ENCODE measurements at regions not wholly inside any gene's neighbourhood (a gene's known extent, or its start where the extent isn't known, plus 50 kb on each side); places are given as distances from the start of the nearest gene placed in this dataset.
"Not testable (repeated sequence)": the region's sequence is repeated elsewhere in the genome, so short reads cannot be mapped to it uniquely, and the experiment has no call there.

- DNase-seq = no peak
Observed at GRCh38 chr18:57915248-57915647, 112.1 kb upstream of the ATP8B1 start.

GRCh38 chr18:57913686-57914085 lies 110.6 kb upstream of the ATP8B1 start:
- no peak for DNase-seq

- DNase-seq = no peak
Observed at GRCh38 chr18:57910817-57911216, 107.7 kb upstream of the ATP8B1 start.

DNA sequence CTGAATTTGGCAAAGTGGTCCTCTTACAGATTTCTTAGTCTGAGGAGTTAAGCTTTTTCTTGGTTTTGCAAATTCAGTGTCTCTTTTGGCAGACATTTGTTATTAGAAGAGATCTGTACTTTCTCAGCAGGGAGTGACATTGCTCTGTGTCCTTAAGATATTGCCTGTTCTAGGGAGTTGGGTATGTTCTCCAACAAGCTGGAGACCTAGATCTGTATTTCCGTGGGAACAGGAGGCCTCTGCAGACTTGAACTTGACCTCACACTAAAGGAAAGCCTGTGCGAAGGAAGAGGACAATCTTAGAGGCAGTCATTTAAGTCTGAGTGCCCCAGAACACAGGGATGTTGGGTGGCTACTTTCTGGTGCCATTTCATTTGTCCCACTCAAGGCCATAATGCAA lies 107.0 kb upstream of the ATP8B1 start:
- no peak for DNase-seq

- no peak for DNase-seq
Observed at GRCh38 chr18:57909620-57910019, 106.5 kb upstream of the ATP8B1 start.

DNA sequence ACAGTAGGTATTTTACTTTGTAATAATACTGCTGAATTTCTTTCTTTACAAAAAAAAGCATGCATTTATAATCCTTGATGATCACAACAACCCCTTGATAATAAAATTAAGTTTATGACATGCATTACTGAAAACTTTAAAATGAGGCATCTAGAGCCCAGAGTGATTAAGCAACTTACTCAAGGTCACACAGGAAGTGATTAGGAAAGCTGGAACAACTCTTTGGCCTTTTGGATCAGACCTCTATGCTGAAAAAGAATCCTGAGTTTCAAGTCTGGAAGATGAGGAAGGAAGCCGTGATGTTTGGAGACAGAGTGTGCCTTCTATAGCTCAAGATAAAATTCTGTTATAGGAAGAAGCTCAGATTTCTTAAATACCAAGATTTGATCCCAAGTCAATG lies 105.0 kb upstream of the ATP8B1 start:
- DNase-seq = no peak

GRCh38 chr18:57907550-57907949 lies 104.4 kb upstream of the ATP8B1 start:
- no peak for DNase-seq

- DNase-seq = no peak
Observed at GRCh38 chr18:57906852-57907251, 103.7 kb upstream of the ATP8B1 start.

- DNase-seq = no peak
Observed at GRCh38 chr18:57904535-57904934, 101.4 kb upstream of the ATP8B1 start.

DNA sequence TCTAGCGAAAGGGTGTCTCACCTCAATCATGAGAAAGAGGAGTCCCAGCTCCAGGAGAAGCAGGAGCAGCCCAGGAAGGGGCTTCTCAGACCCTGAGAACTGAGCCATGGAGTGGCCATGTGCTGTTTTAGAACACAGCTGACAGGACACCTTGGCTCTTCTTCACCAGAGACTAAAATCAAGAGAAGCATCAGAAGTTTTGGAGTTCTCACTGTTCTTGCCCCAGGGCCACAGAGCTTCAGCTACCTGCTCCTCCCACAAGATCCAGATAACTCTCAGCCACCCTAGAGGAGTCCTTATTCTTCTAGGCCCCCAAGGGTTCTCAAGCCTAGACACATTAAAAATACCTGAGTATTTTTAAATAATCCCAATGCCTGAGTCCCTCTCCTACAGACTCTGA lies 99.6 kb upstream of the ATP8B1 start:
- no peak for DNase-seq

- DNase-seq = no peak
Observed at GRCh38 chr18:57901825-57902589, 98.9 kb upstream of the ATP8B1 start.

- no peak for DNase-seq
Observed at GRCh38 chr18:57900906-57901435, 97.9 kb upstream of the ATP8B1 start.

GRCh38 chr18:57898506-57899124 lies 95.5 kb upstream of the ATP8B1 start:
- DNase-seq = no peak

GRCh38 chr18:57895182-57895581 lies 92.1 kb upstream of the ATP8B1 start:
- DNase-seq = no peak

DNA sequence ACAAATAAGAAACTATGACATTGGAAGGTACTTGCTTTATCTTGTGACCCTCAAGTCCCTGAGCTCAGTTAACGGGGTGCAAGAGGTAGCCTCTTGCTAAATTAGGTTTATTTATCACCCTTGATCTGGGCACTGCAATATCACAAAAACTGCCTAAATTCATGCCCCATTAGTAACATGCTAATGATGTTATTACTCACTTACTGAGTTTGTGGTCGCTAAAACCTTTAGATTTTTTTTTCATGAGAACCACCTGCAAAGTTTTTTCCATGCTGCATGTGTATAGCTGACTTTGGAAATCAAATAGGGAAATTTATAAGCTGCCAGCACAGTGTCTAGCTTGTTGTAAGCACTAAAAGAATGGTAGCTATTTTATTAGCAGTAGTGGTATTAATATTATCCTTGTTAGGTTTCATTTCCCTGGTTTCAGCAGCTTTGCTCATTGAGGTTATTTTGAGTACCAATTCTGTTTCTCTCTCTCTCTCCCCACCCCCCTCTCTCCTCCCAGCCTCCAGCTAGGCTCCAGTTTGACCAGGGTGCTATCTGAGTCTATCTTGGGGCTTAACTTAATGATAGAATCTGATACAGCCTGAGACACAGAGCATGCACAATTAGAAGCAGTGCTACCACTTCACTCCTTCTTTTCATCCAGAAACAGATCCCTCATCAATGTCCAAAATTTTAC lies 88.7 kb upstream of the ATP8B1 start:
- no peak for DNase-seq

DNA sequence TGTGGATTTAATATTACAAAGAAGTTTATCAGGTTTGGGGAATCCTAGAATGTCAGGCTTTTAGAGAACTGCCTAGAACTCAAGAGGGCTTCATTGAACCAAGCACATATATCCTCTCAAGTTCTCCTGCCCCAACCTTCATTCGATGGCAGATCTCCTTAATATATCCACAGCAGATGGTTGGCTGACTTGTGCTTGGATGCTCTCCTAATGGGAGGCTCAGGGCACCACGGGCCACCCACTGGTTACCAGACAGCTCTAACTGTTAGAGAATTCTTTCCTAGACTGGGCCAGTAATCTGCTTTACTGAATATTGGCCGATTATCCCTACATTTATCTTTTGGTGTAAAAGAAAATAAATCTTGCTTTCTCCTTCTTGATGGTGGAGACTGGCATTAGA lies 87.2 kb upstream of the ATP8B1 start:
- no peak for DNase-seq

DNA sequence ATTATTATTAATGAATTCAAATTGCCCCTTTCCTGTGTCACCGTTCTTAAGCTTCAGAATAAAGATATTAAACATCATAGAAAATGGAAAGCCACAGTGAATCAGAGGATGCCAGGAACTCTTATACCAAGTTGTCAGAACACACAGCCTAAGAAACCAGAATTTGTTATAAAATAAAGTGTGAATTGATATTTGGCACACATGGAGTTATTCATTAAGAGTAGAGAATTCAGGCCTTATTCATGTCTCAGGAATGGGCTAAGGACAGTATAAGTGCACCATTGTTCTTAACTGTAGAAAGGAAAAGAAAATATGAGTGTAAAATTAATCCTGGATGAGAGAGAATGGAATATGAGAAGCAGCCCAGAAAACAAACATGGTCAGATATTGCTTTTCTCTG lies 86.7 kb upstream of the ATP8B1 start:
- no peak for DNase-seq

DNA sequence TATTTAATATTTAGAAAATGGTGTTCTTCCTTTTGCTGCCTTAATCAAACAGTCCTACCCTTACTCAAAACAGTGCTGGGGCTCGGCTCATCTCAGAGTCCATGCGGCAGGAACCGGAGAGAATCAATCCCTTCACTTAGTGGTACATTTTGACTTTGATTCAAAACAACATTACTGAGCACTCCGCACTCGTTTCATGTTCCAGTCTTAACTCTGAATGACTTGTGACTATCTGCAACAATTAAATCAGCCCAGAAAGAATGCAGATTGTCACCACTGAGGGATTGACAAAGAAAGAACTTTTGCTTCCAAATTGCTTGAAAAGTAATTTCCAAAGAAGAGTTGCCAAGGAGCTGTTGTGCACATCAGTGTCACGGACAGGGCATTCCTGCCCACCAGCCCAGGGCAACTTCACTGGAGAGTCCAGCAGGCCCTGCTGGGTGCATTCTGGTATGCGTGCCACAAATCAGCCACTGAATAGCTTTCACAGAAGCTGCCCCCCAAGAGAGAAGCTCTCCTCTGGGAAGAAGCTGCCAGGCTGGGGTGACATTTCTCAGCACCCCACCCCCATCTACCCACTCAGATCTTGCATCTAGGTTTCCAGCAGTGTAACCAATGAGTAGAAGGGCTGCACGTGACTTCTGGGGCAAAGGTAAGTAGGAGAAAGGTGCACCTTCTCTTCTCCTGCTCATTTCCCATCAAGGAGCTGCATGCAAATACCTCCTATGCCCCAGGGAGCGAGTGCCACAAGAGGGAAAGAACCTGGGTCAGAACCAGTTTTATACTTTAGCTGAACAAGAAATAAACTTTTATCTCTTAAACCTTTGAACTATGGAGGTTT lies 84.6 kb upstream of the ATP8B1 start:
- no peak for DNase-seq

DNA sequence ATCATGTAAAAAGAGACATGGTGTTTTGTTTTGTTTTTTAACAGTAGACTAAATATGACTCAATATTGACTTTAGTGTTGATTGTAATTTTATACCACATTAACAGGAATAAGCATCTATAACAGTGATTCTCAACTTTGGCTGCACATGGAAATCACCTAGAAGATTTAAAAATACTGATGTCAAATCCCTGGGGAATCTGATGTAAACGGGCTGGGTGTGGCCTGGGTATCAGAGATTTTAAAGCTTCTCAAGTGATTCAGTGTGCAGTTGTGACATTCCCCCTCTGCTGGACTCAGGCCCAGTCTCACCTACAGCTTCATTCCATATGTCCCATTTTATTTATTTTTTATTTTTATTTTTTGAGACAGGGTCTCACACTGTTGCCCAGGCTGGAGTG lies 82.8 kb upstream of the ATP8B1 start:
- no peak for DNase-seq

GRCh38 chr18:57882465-57882864 lies 79.3 kb upstream of the ATP8B1 start:
- no peak for DNase-seq

DNA sequence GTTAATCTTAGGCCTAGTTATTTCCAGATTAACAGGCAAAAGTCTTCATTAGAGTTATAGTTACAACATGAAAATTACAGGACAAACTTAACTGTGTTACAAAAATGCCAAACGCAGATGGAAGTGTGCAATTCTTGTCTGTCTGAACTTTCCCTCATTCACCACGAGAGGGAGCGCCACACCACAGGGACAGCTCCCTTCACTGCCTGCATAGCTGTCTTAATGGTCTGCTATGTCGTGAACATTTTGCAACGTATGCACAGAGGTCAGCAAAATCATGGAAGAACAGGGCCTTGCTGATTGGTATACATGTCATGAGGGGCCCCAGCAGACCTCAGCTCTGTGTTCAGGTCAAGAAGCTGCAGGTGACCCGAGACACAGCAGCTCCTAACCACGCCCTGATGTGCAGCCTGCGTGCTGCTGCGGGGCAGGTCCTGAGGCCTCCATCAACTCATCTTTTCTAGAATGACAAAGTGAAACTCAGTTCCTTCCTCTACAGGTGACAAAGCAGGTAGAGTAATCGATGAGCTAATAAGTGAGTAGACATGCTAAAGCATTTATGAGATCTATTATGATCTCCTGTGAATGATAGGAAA lies 78.8 kb upstream of the ATP8B1 start:
- DNase-seq = peak; percentile 76

- not testable (repeated sequence) for DNase-seq
Observed at GRCh38 chr18:57879924-57880323, 76.8 kb upstream of the ATP8B1 start.

DNA sequence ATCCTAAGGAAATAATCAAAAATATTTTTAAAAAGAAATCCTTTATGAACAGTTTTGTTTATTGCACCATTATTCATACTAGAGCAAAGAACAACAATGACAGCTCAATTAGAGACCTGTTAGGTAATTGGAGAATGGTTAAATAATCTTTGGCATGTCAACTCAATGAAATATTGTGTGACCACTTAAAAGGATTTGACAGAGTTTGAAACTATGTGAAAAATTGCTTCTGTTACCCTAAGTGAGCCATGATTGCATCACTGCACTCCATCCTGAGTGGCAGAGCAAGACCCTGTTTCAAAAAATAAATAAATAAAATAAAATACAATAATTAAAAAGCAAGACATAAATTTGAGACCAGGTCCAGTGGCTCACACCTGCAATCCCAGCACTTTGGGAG lies 66.1 kb upstream of the ATP8B1 start:
- no peak for DNase-seq
